ENCODE measurements at regions not wholly inside any gene's neighbourhood (a gene's known extent, or its start where the extent isn't known, plus 50 kb on each side); places are given as distances from the start of the nearest gene placed in this dataset.

DNA sequence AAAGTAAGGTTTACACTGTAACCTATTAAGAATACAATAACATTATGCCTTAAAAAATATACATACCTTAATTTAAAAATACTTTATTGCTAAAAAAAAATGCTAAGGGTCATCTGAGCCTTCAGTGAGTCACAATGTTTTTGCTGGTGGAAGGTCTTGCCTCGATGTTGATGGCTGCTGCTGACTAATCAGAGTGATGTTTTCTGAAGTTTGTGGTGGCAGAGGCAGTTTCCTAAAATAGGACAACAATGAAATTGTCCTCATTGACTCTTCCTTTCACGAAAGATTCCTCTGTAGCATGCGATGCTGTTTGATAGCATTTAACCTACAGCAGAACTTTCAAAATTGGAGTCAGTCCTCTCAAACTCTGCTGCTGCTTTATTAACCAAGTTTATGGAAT is 97.6 kb downstream of the FAT3 start:
- Mint-ChIP-seq H3K27me3 (ENCODE audit: insufficient read depth, low read depth, poor library complexity) (peaks cover 2% of the 10 kb centered on the region), H3K4me1 (peaks cover 55% of the 10 kb centered on the region), H3K4me3 (no peak overlapping the region), H3K36me3 (ENCODE audit: low read depth) (peaks cover 28% of the 10 kb centered on the region), H3K27ac (peak overlapping the region; percentile 40; the same call in 1 of the 2 replicates), H3K9me3 (peaks cover 14% of the 10 kb centered on the region)
- no peak for DNase-seq (ENCODE audit: low spot score)
- no peak overlapping the region for H3K27ac ChIP-seq (ENCODE audit: low read depth)
- 0 out of 2 replicates have a peak, but pooled peaks cover 3% of the 10 kb centered on the region for H3K36me3 ChIP-seq (ENCODE audit: insufficient read depth)
- H3K9me2 ChIP-seq (ENCODE audit: insufficient read depth), result no peaks in the 10 kb centered on the region
- ATAC-seq, result no peak
- no peak overlapping the region for H2AFZ ChIP-seq
- H3K4me3 ChIP-seq, result no peak overlapping the region
- H3K79me2 ChIP-seq (replicated peaks; ENCODE audit: insufficient read depth), result peaks cover 96% of the 10 kb centered on the region
- no peaks in the 10 kb centered on the region for H3F3A ChIP-seq (replicated peaks; ENCODE audit: low read depth)
- H3K4me1 ChIP-seq (ENCODE audit: insufficient read depth), result peaks cover 46% of the 10 kb centered on the region
- H4K20me1 ChIP-seq (replicated peaks; ENCODE audit: insufficient read depth), result no peaks in the 10 kb centered on the region
- TF ChIP-seq, protein P1, sequence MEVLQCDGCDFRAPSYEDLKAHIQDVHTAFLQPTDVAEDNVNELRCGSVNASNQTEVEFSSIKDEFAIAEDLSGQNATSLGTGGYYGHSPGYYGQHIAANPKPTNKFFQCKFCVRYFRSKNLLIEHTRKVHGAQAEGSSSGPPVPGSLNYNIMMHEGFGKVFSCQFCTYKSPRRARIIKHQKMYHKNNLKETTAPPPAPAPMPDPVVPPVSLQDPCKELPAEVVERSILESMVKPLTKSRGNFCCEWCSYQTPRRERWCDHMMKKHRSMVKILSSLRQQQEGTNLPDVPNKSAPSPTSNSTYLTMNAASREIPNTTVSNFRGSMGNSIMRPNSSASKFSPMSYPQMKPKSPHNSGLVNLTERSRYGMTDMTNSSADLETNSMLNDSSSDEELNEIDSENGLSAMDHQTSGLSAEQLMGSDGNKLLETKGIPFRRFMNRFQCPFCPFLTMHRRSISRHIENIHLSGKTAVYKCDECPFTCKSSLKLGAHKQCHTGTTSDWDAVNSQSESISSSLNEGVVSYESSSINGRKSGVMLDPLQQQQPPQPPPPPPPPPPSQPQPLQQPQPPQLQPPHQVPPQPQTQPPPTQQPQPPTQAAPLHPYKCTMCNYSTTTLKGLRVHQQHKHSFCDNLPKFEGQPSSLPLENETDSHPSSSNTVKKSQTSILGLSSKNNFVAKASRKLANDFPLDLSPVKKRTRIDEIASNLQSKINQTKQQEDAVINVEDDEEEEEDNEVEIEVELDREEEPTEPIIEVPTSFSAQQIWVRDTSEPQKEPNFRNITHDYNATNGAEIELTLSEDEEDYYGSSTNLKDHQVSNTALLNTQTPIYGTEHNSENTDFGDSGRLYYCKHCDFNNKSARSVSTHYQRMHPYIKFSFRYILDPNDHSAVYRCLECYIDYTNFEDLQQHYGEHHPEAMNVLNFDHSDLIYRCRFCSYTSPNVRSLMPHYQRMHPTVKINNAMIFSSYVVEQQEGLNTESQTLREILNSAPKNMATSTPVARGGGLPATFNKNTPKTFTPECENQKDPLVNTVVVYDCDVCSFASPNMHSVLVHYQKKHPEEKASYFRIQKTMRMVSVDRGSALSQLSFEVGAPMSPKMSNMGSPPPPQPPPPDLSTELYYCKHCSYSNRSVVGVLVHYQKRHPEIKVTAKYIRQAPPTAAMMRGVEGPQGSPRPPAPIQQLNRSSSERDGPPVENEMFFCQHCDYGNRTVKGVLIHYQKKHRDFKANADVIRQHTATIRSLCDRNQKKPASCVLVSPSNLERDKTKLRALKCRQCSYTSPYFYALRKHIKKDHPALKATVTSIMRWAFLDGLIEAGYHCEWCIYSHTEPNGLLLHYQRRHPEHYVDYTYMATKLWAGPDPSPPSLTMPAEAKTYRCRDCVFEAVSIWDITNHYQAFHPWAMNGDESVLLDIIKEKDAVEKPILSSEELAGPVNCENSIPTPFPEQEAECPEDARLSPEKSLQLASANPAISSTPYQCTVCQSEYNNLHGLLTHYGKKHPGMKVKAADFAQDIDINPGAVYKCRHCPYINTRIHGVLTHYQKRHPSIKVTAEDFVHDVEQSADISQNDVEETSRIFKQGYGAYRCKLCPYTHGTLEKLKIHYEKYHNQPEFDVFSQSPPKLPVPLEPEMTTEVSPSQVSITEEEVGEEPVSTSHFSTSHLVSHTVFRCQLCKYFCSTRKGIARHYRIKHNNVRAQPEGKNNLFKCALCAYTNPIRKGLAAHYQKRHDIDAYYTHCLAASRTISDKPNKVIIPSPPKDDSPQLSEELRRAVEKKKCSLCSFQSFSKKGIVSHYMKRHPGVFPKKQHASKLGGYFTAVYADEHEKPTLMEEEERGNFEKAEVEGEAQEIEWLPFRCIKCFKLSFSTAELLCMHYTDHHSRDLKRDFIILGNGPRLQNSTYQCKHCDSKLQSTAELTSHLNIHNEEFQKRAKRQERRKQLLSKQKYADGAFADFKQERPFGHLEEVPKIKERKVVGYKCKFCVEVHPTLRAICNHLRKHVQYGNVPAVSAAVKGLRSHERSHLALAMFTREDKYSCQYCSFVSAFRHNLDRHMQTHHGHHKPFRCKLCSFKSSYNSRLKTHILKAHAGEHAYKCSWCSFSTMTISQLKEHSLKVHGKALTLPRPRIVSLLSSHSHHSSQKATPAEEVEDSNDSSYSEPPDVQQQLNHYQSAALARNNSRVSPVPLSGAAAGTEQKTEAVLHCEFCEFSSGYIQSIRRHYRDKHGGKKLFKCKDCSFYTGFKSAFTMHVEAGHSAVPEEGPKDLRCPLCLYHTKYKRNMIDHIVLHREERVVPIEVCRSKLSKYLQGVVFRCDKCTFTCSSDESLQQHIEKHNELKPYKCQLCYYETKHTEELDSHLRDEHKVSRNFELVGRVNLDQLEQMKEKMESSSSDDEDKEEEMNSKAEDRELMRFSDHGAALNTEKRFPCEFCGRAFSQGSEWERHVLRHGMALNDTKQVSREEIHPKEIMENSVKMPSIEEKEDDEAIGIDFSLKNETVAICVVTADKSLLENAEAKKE (CRISPR knock-in tag; IDR thresholded peaks at IDR 0.05), result no peak
- no peak for TF ChIP-seq NANOG (IDR thresholded peaks at IDR 0.05; ENCODE audit: borderline replicate concordance)
- no peak for TF ChIP-seq CREB1 (CRISPR knock-in tag; IDR thresholded peaks at IDR 0.05; ENCODE audit: low read depth)
- TF ChIP-seq EZH2phosphoT487 (IDR thresholded peaks at IDR 0.05; ENCODE audit: unreplicated experiment), result no peak
- TF ChIP-seq, protein P2, sequence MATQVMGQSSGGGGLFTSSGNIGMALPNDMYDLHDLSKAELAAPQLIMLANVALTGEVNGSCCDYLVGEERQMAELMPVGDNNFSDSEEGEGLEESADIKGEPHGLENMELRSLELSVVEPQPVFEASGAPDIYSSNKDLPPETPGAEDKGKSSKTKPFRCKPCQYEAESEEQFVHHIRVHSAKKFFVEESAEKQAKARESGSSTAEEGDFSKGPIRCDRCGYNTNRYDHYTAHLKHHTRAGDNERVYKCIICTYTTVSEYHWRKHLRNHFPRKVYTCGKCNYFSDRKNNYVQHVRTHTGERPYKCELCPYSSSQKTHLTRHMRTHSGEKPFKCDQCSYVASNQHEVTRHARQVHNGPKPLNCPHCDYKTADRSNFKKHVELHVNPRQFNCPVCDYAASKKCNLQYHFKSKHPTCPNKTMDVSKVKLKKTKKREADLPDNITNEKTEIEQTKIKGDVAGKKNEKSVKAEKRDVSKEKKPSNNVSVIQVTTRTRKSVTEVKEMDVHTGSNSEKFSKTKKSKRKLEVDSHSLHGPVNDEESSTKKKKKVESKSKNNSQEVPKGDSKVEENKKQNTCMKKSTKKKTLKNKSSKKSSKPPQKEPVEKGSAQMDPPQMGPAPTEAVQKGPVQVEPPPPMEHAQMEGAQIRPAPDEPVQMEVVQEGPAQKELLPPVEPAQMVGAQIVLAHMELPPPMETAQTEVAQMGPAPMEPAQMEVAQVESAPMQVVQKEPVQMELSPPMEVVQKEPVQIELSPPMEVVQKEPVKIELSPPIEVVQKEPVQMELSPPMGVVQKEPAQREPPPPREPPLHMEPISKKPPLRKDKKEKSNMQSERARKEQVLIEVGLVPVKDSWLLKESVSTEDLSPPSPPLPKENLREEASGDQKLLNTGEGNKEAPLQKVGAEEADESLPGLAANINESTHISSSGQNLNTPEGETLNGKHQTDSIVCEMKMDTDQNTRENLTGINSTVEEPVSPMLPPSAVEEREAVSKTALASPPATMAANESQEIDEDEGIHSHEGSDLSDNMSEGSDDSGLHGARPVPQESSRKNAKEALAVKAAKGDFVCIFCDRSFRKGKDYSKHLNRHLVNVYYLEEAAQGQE (IDR thresholded peaks at IDR 0.05; ENCODE audit: unreplicated experiment), result no peak
- TF ChIP-seq, protein P3, sequence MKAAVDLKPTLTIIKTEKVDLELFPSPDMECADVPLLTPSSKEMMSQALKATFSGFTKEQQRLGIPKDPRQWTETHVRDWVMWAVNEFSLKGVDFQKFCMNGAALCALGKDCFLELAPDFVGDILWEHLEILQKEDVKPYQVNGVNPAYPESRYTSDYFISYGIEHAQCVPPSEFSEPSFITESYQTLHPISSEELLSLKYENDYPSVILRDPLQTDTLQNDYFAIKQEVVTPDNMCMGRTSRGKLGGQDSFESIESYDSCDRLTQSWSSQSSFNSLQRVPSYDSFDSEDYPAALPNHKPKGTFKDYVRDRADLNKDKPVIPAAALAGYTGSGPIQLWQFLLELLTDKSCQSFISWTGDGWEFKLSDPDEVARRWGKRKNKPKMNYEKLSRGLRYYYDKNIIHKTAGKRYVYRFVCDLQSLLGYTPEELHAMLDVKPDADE (IDR thresholded peaks at IDR 0.05), result no peak
- TF ChIP-seq ZNF114 (CRISPR knock-in tag; IDR thresholded peaks at IDR 0.05), result no peak
- TF ChIP-seq JUNB (IDR thresholded peaks at IDR 0.05; ENCODE audit: unreplicated experiment), result no peak
- TF ChIP-seq EZH2 (IDR thresholded peaks at IDR 0.05; ENCODE audit: low read depth, unreplicated experiment), result no peak
- no peak for TF ChIP-seq ZNF331 (CRISPR knock-in tag; IDR thresholded peaks at IDR 0.05; ENCODE audit: low read depth)
- TF ChIP-seq, protein P4, sequence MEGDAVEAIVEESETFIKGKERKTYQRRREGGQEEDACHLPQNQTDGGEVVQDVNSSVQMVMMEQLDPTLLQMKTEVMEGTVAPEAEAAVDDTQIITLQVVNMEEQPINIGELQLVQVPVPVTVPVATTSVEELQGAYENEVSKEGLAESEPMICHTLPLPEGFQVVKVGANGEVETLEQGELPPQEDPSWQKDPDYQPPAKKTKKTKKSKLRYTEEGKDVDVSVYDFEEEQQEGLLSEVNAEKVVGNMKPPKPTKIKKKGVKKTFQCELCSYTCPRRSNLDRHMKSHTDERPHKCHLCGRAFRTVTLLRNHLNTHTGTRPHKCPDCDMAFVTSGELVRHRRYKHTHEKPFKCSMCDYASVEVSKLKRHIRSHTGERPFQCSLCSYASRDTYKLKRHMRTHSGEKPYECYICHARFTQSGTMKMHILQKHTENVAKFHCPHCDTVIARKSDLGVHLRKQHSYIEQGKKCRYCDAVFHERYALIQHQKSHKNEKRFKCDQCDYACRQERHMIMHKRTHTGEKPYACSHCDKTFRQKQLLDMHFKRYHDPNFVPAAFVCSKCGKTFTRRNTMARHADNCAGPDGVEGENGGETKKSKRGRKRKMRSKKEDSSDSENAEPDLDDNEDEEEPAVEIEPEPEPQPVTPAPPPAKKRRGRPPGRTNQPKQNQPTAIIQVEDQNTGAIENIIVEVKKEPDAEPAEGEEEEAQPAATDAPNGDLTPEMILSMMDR (conservative IDR thresholded peaks at IDR 0.05; ENCODE audit: low read depth in 2 of 2), result no peak
- no peak for TF ChIP-seq STAT1 (IDR thresholded peaks at IDR 0.05; ENCODE audit: unreplicated experiment)
- TF ChIP-seq POLR2AphosphoS5 (IDR thresholded peaks at IDR 0.05; ENCODE audit: low read depth), result no peak
- no peak overlapping the region for H3K4me2 ChIP-seq
- H3K27me3 ChIP-seq (ENCODE audit: insufficient read depth), result no peaks in the 10 kb centered on the region

All from GM23338 (cell line).